Urothelium cell line (cell line): ENCODE measurements at regions not wholly inside any gene's neighbourhood (a gene's known extent, or its start where the extent isn't known, plus 50 kb on each side); places are given as distances from the start of the nearest gene placed in this dataset.

Source experiments
- DNase-seq: peaks from one replicate; pipeline ENCODE4 v3.0.0; 2011; ENCODE audit warnings: low spot score, mixed read lengths
- FAIRE-seq: peaks from 2 replicates; lab custom pipeline; 2011; peaks lifted over from hg19 to GRCh38; lab: Jason Lieb, UNC

- no peak for FAIRE-seq
- no peak for DNase-seq
Observed at GRCh38 chr13:65907666-65908525, 1322.2 kb downstream of the PCDH9 start.

- DNase-seq (no peak), FAIRE-seq (no peak)
Observed at GRCh38 chr13:65901723-65902122, 1328.4 kb downstream of the PCDH9 start.

- FAIRE-seq (no peak), DNase-seq (no peak)
Observed at GRCh38 chr13:65894049-65894448, 1336.1 kb downstream of the PCDH9 start.

GRCh38 chr13:65892859-65893258 lies 1337.3 kb downstream of the PCDH9 start:
- FAIRE-seq = no peak
- DNase-seq = no peak

GRCh38 chr13:65889368-65889767 lies 1340.8 kb downstream of the PCDH9 start:
- FAIRE-seq = no peak
- no peak for DNase-seq

GRCh38 chr13:65882810-65883209 lies 1347.3 kb downstream of the PCDH9 start:
- no peak for DNase-seq

GRCh38 chr13:65881561-65882155 lies 1348.5 kb downstream of the PCDH9 start:
- DNase-seq (no peak), FAIRE-seq (no peak)

More at GRCh38 chr13:65882810-65883209, 1347.3 kb downstream of the PCDH9 start:
- FAIRE-seq = no peak

GRCh38 chr13:65875031-65875430 lies 1355.1 kb downstream of the PCDH9 start:
- no peak for DNase-seq
- no peak for FAIRE-seq

GRCh38 chr13:65872448-65872847 lies 1357.7 kb downstream of the PCDH9 start:
- no peak for FAIRE-seq

GRCh38 chr13:65868884-65869283 lies 1361.3 kb downstream of the PCDH9 start:
- DNase-seq (no peak), FAIRE-seq (no peak)

More at GRCh38 chr13:65872448-65872847, 1357.7 kb downstream of the PCDH9 start:
- DNase-seq = no peak

- FAIRE-seq (no peak), DNase-seq (no peak)
Observed at GRCh38 chr13:65868099-65868498, 1362.0 kb downstream of the PCDH9 start.

GRCh38 chr13:65866138-65866537 lies 1364.0 kb downstream of the PCDH9 start:
- DNase-seq = no peak

GRCh38 chr13:65865206-65865605 lies 1364.9 kb downstream of the PCDH9 start:
- no peak for FAIRE-seq
- no peak for DNase-seq

More at GRCh38 chr13:65866138-65866537, 1364.0 kb downstream of the PCDH9 start:
- no peak for FAIRE-seq

GRCh38 chr13:65864039-65864438 lies 1366.1 kb downstream of the PCDH9 start:
- FAIRE-seq = no peak
- no peak for DNase-seq

- DNase-seq (no peak), FAIRE-seq (no peak)
Observed at GRCh38 chr13:65860306-65860705, 1369.8 kb downstream of the PCDH9 start.

- FAIRE-seq = no peak
- DNase-seq = no peak
Observed at GRCh38 chr13:65857942-65858565, 1372.1 kb downstream of the PCDH9 start.

GRCh38 chr13:65856431-65856830 lies 1373.7 kb downstream of the PCDH9 start:
- FAIRE-seq = no peak

GRCh38 chr13:65855242-65855805 lies 1374.8 kb downstream of the PCDH9 start:
- no peak for FAIRE-seq
- DNase-seq = no peak

More at GRCh38 chr13:65856431-65856830, 1373.7 kb downstream of the PCDH9 start:
- peak; percentile 1 for DNase-seq

GRCh38 chr13:65854431-65854830 lies 1375.7 kb downstream of the PCDH9 start:
- DNase-seq = no peak
- FAIRE-seq = no peak

- FAIRE-seq = no peak
- DNase-seq = no peak
Observed at GRCh38 chr13:65844266-65844841, 1385.8 kb downstream of the PCDH9 start.

- DNase-seq = no peak
- no peak for FAIRE-seq
Observed at GRCh38 chr13:65843314-65843731, 1386.8 kb downstream of the PCDH9 start.
